ENCODE measurements at regions not wholly inside any gene's neighbourhood (a gene's known extent, or its start where the extent isn't known, plus 50 kb on each side); places are given as distances from the start of the nearest gene placed in this dataset.

GRCh38 chr20:43837856-43838702 is 76.6 kb upstream of the TOX2 start:
- 81 to 85% (median 83%) methylated on average over 13 to 14 of the region's 14 CpGs for WGBS, 4 donors
- H3K9me3 ChIP-seq: no peaks in the 10 kb centered on the region
- no peak for TF ChIP-seq CTCF (IDR thresholded peaks at IDR 0.05)
- TF ChIP-seq POLR2A (IDR thresholded peaks at IDR 0.05): no peak
- H3K4me1 ChIP-seq: no peaks in the 10 kb centered on the region
- no peak overlapping the region for H3K4me3 ChIP-seq
- H3K27me3 ChIP-seq: peaks cover 0 to 9% (median 0%) of the 10 kb centered on the region in 9 donors
- DNase-seq: peak in 1 of 5 donors; percentile 22
- ATAC-seq: no peak
- no peak overlapping the region for H3K27ac ChIP-seq
- H3K36me3 ChIP-seq: no peaks in the 10 kb centered on the region
- intact Hi-C loops (cut with DNase I): no loop called here

GRCh38 chr20:43836790-43837189 is 77.9 kb upstream of the TOX2 start:
- Histone ChIP-seq H3K9me3 (no peaks in the 10 kb centered on the region), H3K36me3 (no peaks in the 10 kb centered on the region), H3K4me3 (no peak overlapping the region), H3K27ac (no peak overlapping the region), H3K4me1 (no peaks in the 10 kb centered on the region), H3K27me3 (peaks cover 0 to 13% (median 0%) of the 10 kb centered on the region in 9 donors)
- intact Hi-C loops (cut with DNase I): no loop called here
- peak in 1 of 5 donors; percentile 17 for DNase-seq
- 87 to 93% (median 89%) methylated on average over 6 of the region's 6 CpGs for WGBS, 4 donors
- TF ChIP-seq POLR2A (IDR thresholded peaks at IDR 0.05) (no peak), CTCF (IDR thresholded peaks at IDR 0.05) (no peak)
- no peak for ATAC-seq

- no peak overlapping the region for H3K4me3 ChIP-seq
- H3K4me1 ChIP-seq: no peaks in the 10 kb centered on the region
- H3K27ac ChIP-seq: no peak overlapping the region
- H3K27me3 ChIP-seq: peaks cover 0 to 18% (median 0%) of the 10 kb centered on the region in 9 donors
- peaks cover 0 to 2% (median 0%) of the 10 kb centered on the region in 12 donors for H3K9me3 ChIP-seq
- ATAC-seq (no peak), DNase-seq (peak in 1 of 5 donors; percentile 2)
- WGBS, 4 donors: 83 to 89% (median 88%) methylated on average over 8 of the region's 8 CpGs
- intact Hi-C loops (cut with DNase I): no loop called here
- H3K36me3 ChIP-seq: no peaks in the 10 kb centered on the region
- TF ChIP-seq POLR2A (IDR thresholded peaks at IDR 0.05) (no peak), CTCF (IDR thresholded peaks at IDR 0.05) (no peak)
Measured at GRCh38 chr20:43835944-43836508, 78.6 kb upstream of the TOX2 start.

Data from heart left ventricle (tissue), 16 donors.